ENCODE measurements at regions not wholly inside any gene's neighbourhood (a gene's known extent, or its start where the extent isn't known, plus 50 kb on each side); places are given as distances from the start of the nearest gene placed in this dataset.

GRCh38 chr20:52303281-52303950 is 111.8 kb upstream of the ZFP64 start:
- TF ChIP-seq ZNF460 (CRISPR knock-in tag; IDR thresholded peaks at IDR 0.05; ENCODE audit: borderline replicate concordance) (no peak), NR2F1 (CRISPR knock-in tag; IDR thresholded peaks at IDR 0.05) (no peak), XRCC5 (optimal IDR thresholded peaks at IDR 0.05; ENCODE audit: low read length) (no peak), SP2 (CRISPR knock-in tag; IDR thresholded peaks at IDR 0.05) (no peak), ARID2 (CRISPR knock-in tag; IDR thresholded peaks at IDR 0.05; ENCODE audit: borderline replicate concordance) (no peak), GLI4 (CRISPR knock-in tag; IDR thresholded peaks at IDR 0.05; ENCODE audit: borderline replicate concordance) (no peak)
